ENCODE measurements at regions not wholly inside any gene's neighbourhood (a gene's known extent, or its start where the extent isn't known, plus 50 kb on each side); places are given as distances from the start of the nearest gene placed in this dataset.

DNA sequence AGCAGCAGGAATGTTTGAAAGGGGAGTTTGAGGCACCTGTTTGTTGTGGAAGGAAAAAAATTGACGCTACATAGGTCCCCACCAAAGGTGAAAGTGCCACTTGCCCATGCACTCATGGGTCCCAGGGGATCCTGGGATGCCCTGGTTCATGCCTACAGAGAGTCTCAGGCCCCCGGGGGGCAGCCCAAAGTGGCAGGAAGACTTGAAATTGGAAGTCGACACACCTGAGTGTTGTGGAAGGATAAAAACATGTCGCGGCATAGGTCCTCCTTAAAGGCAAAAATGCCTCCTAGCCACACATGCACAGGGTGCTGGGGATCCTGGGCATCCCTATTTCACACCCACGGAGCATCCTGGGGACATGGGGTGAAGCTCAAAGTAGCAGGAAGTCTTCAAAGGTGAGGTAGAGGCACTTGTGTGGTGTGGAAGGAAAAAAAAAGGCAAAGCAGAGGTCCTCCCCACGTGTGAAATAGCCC, 576.1 kb downstream of the ALG10 start:
- Mint-ChIP-seq H3K27me3 (no peaks in the 10 kb centered on the region), H3K36me3 (ENCODE audit: insufficient read depth) (peaks cover 19% of the 10 kb centered on the region), H3K27ac (no peak overlapping the region), H3K4me1 (ENCODE audit: low read depth) (no peaks in the 10 kb centered on the region), H3K4me3 (ENCODE audit: low read depth) (no peak overlapping the region), H3K9me3 (ENCODE audit: low read depth) (peaks cover 84% of the 10 kb centered on the region)
- no peak for DNase-seq (ENCODE audit: low spot score, unreplicated experiment)
- TF ChIP-seq, protein P1, sequence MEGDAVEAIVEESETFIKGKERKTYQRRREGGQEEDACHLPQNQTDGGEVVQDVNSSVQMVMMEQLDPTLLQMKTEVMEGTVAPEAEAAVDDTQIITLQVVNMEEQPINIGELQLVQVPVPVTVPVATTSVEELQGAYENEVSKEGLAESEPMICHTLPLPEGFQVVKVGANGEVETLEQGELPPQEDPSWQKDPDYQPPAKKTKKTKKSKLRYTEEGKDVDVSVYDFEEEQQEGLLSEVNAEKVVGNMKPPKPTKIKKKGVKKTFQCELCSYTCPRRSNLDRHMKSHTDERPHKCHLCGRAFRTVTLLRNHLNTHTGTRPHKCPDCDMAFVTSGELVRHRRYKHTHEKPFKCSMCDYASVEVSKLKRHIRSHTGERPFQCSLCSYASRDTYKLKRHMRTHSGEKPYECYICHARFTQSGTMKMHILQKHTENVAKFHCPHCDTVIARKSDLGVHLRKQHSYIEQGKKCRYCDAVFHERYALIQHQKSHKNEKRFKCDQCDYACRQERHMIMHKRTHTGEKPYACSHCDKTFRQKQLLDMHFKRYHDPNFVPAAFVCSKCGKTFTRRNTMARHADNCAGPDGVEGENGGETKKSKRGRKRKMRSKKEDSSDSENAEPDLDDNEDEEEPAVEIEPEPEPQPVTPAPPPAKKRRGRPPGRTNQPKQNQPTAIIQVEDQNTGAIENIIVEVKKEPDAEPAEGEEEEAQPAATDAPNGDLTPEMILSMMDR (IDR thresholded peaks at IDR 0.05; ENCODE audit: unreplicated experiment), result no peak

DNA sequence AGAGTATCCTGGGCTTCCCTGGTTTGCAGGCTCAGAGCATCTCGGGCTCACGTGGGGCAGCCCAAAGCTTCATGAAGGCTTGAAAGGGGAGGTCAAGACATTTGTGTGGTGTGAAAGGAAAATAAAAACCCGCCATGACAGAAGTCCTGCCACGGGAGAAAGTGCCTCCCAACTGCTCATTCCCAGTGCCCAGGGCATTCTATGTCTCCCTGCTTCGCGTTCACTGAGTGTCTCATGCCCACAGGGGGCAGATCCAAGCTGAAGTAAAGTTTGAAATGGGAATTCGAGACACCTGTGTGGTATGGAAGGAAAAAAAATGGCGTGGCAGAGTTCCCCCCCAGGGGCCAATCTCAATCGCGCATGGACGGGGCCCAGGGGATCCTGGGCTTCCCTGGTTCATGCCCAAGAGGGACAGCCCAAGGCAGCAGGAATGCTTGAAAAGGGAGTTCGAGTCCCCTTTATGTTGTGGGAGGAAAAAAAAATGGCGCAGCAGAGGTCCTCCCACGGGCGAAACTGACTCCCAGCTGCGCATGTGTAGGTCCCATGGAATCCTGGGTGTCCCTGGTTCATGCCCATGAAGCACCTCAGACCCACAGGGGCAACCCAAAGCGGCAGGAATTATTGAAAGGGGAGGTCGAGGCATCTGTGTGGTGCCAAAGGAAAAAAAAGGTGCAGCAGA, 576.7 kb downstream of the ALG10 start:
- Mint-ChIP-seq H3K36me3 (ENCODE audit: insufficient read depth) (peaks cover 19% of the 10 kb centered on the region), H3K4me3 (ENCODE audit: low read depth) (no peak overlapping the region), H3K27ac (no peak overlapping the region), H3K9me3 (ENCODE audit: low read depth) (peaks cover 85% of the 10 kb centered on the region), H3K27me3 (no peaks in the 10 kb centered on the region), H3K4me1 (ENCODE audit: low read depth) (no peaks in the 10 kb centered on the region)
- TF ChIP-seq, protein P1 (IDR thresholded peaks at IDR 0.05; ENCODE audit: unreplicated experiment), result no peak
- no peak for DNase-seq (ENCODE audit: low spot score, unreplicated experiment)

DNA sequence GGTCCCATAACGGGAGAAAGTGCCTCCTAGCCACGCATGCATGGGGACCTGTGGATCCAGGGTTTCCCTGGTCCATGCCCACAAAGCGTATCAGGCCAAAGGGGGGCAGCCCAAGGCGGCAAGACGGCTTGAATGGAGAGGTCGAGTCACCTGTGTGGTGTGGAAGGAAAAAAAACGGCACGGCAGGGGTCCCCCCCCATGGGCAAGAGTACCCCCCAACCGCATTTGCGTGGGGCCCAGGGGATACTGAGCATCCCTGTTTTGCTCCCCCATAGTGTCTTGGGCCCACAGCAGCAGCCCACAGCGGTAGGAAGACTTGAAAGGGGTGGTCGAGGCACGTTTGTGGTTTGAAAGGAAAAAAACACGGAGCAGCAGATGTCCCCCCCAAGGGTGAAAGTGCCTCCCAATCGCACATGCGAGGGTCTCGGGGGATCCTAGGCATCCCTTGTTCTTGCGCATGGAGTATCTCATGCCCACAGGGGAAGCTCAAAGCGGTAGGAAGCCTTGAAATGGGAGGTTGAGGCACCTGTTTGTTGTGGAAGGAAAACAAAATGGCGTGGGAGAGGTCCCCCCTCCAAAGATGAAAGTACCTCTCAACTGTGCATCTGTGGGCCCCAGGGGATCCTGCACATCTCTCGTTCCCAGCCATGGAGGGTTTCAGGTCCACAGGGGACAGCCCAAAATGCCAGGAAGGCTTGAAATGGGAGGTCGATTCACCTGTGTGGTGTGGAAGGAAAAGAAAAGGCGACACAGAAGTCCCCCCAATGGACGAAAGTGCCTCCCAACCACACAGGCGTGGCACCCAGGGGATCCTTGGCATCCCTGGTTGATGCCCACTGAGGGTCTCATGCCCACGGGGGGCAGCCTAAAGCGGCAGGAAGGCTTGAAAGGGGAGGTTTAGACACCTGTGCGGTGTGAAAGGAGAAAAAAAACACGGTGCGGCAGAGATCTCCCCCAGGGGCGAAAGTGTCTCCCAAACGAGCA, 577.5 kb downstream of the ALG10 start:
- H3K9me3 Mint-ChIP-seq (ENCODE audit: low read depth), result peaks cover 84% of the 10 kb centered on the region
- no peak overlapping the region for H3K4me3 Mint-ChIP-seq (ENCODE audit: low read depth)
- H3K36me3 Mint-ChIP-seq (ENCODE audit: insufficient read depth), result peaks cover 23% of the 10 kb centered on the region
- no peaks in the 10 kb centered on the region for H3K27me3 Mint-ChIP-seq
- peak; percentile 7 for DNase-seq (ENCODE audit: low spot score, unreplicated experiment)
- H3K27ac Mint-ChIP-seq, result no peak overlapping the region
- TF ChIP-seq, protein P1 (IDR thresholded peaks at IDR 0.05; ENCODE audit: unreplicated experiment), result no peak
- H3K4me1 Mint-ChIP-seq (ENCODE audit: low read depth), result no peaks in the 10 kb centered on the region

DNA sequence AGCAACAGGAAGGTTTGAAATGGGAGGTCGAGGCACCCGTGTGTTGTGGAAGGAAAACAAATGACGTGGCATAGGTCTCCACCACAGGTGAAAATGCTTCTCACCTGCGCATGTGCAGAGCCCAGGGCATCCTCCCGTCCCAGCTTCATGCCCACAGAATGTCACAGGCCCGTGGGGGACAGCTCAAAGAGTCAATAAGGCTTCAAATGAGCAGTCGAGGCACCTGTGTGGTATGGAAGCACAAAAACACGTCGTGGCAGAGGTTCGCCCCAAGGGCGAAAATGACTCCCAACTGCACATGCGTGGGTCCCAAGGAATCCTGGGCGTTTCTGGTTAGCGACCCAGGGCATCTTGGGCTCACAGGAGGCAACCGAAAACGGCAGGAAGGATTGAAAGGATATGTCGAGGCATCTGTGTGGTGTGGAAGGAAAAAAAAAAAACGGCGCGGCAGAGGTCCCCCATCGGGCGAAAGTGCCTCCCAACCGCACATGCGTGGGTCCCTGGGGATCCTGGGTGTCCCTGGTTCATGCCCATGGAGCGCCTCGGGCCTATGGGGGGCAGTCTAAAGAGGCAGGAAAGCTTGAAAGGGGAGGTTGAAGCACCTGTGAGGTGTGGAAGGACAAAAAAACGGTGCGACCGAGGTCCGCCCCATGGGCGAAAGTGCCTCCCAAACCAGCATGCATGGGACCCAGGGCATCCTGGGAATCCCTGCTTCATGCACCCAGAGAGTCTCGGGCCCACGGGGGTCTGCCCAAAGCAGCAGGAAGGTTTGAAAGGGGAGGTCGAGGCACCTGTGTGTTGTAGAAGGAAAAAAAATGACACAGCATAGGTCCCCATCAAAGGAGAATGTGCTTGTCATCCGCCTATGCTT, 578.5 kb downstream of the ALG10 start:
- Mint-ChIP-seq H3K27ac (no peak overlapping the region), H3K9me3 (ENCODE audit: low read depth) (peaks cover 79% of the 10 kb centered on the region), H3K36me3 (ENCODE audit: insufficient read depth) (peaks cover 19% of the 10 kb centered on the region), H3K27me3 (no peaks in the 10 kb centered on the region), H3K4me1 (ENCODE audit: low read depth) (no peaks in the 10 kb centered on the region), H3K4me3 (ENCODE audit: low read depth) (no peak overlapping the region)
- peak; percentile 9 for DNase-seq (ENCODE audit: low spot score, unreplicated experiment)
- TF ChIP-seq, protein P1 (IDR thresholded peaks at IDR 0.05; ENCODE audit: unreplicated experiment), result no peak

Data from progenitor cell of endocrine pancreas (in vitro differentiated cells).